Stimulated activated CD4-positive, alpha-beta T cell treated with anti-CD3 and anti-CD28 coated beads, Interleukin-4, amount 100 ng/mL, for 4 hours (primary cell): ENCODE measurements at regions not wholly inside any gene's neighbourhood (a gene's known extent, or its start where the extent isn't known, plus 50 kb on each side); places are given as distances from the start of the nearest gene placed in this dataset.

Experiments used
- DNase-seq, 2 experiments: peaks; one replicate each; pipeline ENCODE4 v3.0.0-alpha.2; 2020

GRCh38 chr6:109315341-109316110, 66.7 kb downstream of the CD164 start:
- no peak for DNase-seq

- DNase-seq: no peak
Observed at GRCh38 chr6:109314313-109314712, 68.0 kb downstream of the CD164 start.

GRCh38 chr6:109313139-109313538, 69.1 kb downstream of the CD164 start:
- no peak for DNase-seq

GRCh38 chr6:109311471-109311870, 70.8 kb downstream of the CD164 start:
- DNase-seq: no peak

- no peak for DNase-seq
Observed at GRCh38 chr6:109309917-109310316, 72.3 kb downstream of the CD164 start.

GRCh38 chr6:109308018-109308492, 74.2 kb downstream of the CD164 start:
- peak; percentile 4 to 16 for DNase-seq

- no peak for DNase-seq
Observed at GRCh38 chr6:109306733-109307132, 75.5 kb downstream of the CD164 start.

GRCh38 chr6:109305028-109305427, 77.2 kb downstream of the CD164 start:
- no peak for DNase-seq

GRCh38 chr6:109304284-109305015, 77.8 kb downstream of the CD164 start:
- DNase-seq: no peak

- DNase-seq: no peak
Observed at GRCh38 chr6:109303640-109304283, 78.5 kb downstream of the CD164 start.

GRCh38 chr6:109303164-109303563, 79.1 kb downstream of the CD164 start:
- no peak for DNase-seq

- no peak for DNase-seq
Observed at GRCh38 chr6:109302176-109302575, 80.1 kb downstream of the CD164 start.

- DNase-seq: no peak
Observed at GRCh38 chr6:109301418-109301817, 80.8 kb downstream of the CD164 start.

GRCh38 chr6:109300874-109301273, 81.4 kb downstream of the CD164 start:
- no peak for DNase-seq

GRCh38 chr6:109299776-109300564, 82.3 kb downstream of the CD164 start:
- DNase-seq: no peak

GRCh38 chr6:109299265-109299607, 83.0 kb downstream of the CD164 start:
- no peak for DNase-seq

GRCh38 chr6:109298605-109299264, 83.5 kb downstream of the CD164 start:
- no peak for DNase-seq

GRCh38 chr6:109297406-109298110, 84.7 kb downstream of the CD164 start:
- no peak for DNase-seq

GRCh38 chr6:109296971-109297372, 85.3 kb downstream of the CD164 start:
- DNase-seq: no peak

- DNase-seq: no peak
Observed at GRCh38 chr6:109296452-109296851, 85.8 kb downstream of the CD164 start.

GRCh38 chr6:109295774-109296156, 86.5 kb downstream of the CD164 start:
- no peak for DNase-seq
